Activated naive CD8-positive, alpha-beta T cell (primary cell): ENCODE measurements at regions not wholly inside any gene's neighbourhood (a gene's known extent, or its start where the extent isn't known, plus 50 kb on each side); places are given as distances from the start of the nearest gene placed in this dataset.
"Not testable (repeated sequence)": the region's sequence is repeated elsewhere in the genome, so short reads cannot be mapped to it uniquely, and the experiment has no call there.

ENCODE experiments used
- H3K27ac Mint-ChIP-seq: one replicate; pipeline ENCODE4 v1.8.0; 2021; ENCODE audit warnings: mixed read lengths
- H3K27me3 Mint-ChIP-seq: one replicate; pipeline ENCODE4 v1.8.0; 2021; ENCODE audit warnings: mixed read lengths
- H3K36me3 Mint-ChIP-seq: one replicate; pipeline ENCODE4 v1.8.0; 2021; ENCODE audit warnings: mixed read lengths
- H3K4me1 Mint-ChIP-seq: one replicate; pipeline ENCODE4 v1.8.0; 2021; ENCODE audit warnings: low read depth, mixed read lengths
- H3K4me3 Mint-ChIP-seq: one replicate; pipeline ENCODE4 v1.8.0; 2021; ENCODE audit warnings: mild to moderate bottlenecking, mixed read lengths
- H3K9me3 Mint-ChIP-seq: one replicate; pipeline ENCODE4 v1.8.0; 2021; ENCODE audit warnings: low read depth, mixed read lengths

DNA sequence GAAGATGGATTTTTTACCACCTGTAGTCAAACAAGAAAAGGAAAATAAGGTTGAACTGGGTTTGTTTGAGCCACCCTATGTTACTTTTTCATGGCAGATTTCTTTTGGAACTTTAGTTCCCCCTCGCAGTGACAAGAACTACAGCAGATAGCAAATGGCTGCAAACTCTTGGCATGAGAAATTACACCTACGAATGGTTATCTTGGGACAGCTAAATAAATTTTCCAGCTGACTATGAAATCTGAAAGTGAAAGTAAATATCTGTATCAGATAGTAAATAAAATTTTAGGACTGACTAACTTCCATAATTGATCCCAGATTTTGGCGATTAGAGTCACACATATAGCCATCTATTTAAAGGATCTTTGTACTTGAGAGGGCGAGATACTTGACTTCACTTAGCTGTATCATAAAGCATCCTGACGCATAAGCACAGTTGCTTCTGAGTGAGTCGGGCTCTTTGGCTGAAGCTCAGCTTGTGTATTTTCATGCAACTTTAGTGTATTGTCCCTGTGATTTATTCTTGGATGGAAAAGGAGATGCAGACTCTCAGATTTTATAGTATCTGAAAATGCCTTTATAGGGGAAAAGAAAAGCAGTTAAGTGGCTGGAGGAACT, 125.3 kb upstream of the B3GAT2 start:
- H3K4me1 Mint-ChIP-seq: no peaks in the 10 kb centered on the region
- peaks cover 12% of the 10 kb centered on the region for H3K9me3 Mint-ChIP-seq
- no peaks in the 10 kb centered on the region for H3K36me3 Mint-ChIP-seq
- H3K27ac Mint-ChIP-seq: no peak overlapping the region
- peaks cover 3% of the 10 kb centered on the region for H3K27me3 Mint-ChIP-seq
- no peak overlapping the region for H3K4me3 Mint-ChIP-seq

DNA sequence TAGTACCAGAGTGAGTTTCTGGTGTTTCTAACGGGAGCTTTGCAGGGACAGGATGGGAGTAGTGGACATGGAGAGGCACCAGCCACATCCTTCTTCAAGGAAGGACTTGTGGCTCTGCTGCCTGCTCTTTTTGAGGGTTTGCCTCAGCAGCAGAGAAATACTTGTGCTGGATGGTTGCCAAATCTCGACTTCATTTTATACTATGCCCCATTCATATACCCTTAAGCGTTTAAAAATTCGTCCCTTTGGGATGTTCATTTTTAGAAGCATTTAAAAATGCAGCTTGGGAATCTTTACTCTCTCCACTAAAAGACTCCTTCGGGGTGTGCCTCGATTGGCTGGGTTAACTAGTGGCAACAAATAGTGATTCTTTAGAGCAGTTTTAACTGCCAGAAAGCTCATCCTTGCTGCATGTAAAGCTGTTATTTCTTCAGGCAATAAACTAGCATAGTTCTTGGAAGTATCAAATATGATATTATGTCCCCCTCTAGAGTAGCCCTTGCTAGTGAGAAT, 126.5 kb upstream of the B3GAT2 start:
- no peak overlapping the region for H3K4me3 Mint-ChIP-seq
- H3K27me3 Mint-ChIP-seq: peaks cover 3% of the 10 kb centered on the region
- peaks cover 4% of the 10 kb centered on the region for H3K9me3 Mint-ChIP-seq

DNA sequence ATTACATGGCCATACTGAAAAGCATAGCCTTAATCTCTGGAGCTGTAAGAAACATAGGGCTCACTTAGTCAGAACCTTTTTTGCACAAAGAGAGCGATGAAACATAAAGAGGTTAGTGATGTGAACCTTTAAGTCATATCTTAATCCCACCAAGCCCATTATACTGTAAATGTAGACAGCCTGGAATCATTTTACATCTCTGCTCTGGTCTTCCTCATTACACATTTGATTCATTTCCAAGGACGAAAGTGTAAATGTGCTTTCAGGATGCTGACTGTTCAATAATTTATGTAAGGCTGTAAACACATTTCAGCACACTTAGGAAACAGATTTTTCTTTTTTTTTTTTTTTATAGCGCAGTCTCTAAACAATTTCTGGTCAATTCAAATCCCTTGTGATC, 131.3 kb upstream of the B3GAT2 start:
- H3K4me3 Mint-ChIP-seq: no peak overlapping the region
- no peaks in the 10 kb centered on the region for H3K4me1 Mint-ChIP-seq
- peaks cover 5% of the 10 kb centered on the region for H3K27me3 Mint-ChIP-seq
- H3K27ac Mint-ChIP-seq: no peak overlapping the region
- no peaks in the 10 kb centered on the region for H3K9me3 Mint-ChIP-seq
- no peaks in the 10 kb centered on the region for H3K36me3 Mint-ChIP-seq

More for the DNA sequence above, 126.5 kb upstream of the B3GAT2 start:
- Mint-ChIP-seq H3K4me1 (no peaks in the 10 kb centered on the region), H3K36me3 (no peaks in the 10 kb centered on the region), H3K27ac (no peak overlapping the region)

- Mint-ChIP-seq H3K4me1 (no peaks in the 10 kb centered on the region), H3K36me3 (no peaks in the 10 kb centered on the region), H3K27ac (no peak overlapping the region), H3K9me3 (no peaks in the 10 kb centered on the region), H3K4me3 (no peak overlapping the region), H3K27me3 (peaks cover 5% of the 10 kb centered on the region)
Observed at GRCh38 chr6:71090217-71090616, 133.4 kb upstream of the B3GAT2 start.

- H3K4me3 Mint-ChIP-seq: no peak overlapping the region
- H3K27ac Mint-ChIP-seq: no peak overlapping the region
- peaks cover 3% of the 10 kb centered on the region for H3K27me3 Mint-ChIP-seq
- H3K36me3 Mint-ChIP-seq: no peaks in the 10 kb centered on the region
- H3K9me3 Mint-ChIP-seq: no peaks in the 10 kb centered on the region
- no peaks in the 10 kb centered on the region for H3K4me1 Mint-ChIP-seq
Observed at GRCh38 chr6:71091167-71091566, 134.3 kb upstream of the B3GAT2 start.

DNA sequence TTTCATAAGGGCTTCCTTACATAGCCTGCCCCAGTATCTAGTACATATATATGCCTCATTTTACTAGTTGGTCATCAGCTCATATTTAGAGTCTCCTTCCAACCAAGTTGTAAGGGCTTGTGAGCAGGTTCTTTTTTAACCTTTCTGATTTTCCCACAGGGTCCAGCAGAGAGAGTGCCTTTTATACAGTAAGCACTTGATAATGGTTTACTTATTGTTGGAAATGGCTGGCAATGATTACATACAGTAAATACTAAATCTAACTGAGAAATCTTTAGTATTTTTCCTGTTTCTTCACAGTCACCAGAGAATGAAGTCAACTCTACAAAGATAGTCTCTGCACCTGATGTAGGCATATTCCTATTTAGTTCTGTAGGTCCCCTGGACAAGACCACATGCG, 135.1 kb upstream of the B3GAT2 start:
- no peaks in the 10 kb centered on the region for H3K9me3 Mint-ChIP-seq
- no peaks in the 10 kb centered on the region for H3K4me1 Mint-ChIP-seq
- H3K27ac Mint-ChIP-seq: no peak overlapping the region
- no peaks in the 10 kb centered on the region for H3K36me3 Mint-ChIP-seq
- H3K27me3 Mint-ChIP-seq: peaks cover 3% of the 10 kb centered on the region
- no peak overlapping the region for H3K4me3 Mint-ChIP-seq

- peaks cover 18% of the 10 kb centered on the region for H3K9me3 Mint-ChIP-seq
- not testable (repeated sequence) for H3K4me3 Mint-ChIP-seq, H3K27me3 Mint-ChIP-seq, H3K36me3 Mint-ChIP-seq, H3K4me1 Mint-ChIP-seq, H3K27ac Mint-ChIP-seq
Observed at GRCh38 chr6:71097264-71097663, 140.4 kb upstream of the B3GAT2 start.

GRCh38 chr6:71099649-71100048, 142.8 kb upstream of the B3GAT2 start:
- Mint-ChIP-seq H3K27me3 (peaks cover 6% of the 10 kb centered on the region), H3K4me1 (no peaks in the 10 kb centered on the region), H3K36me3 (no peaks in the 10 kb centered on the region)

DNA sequence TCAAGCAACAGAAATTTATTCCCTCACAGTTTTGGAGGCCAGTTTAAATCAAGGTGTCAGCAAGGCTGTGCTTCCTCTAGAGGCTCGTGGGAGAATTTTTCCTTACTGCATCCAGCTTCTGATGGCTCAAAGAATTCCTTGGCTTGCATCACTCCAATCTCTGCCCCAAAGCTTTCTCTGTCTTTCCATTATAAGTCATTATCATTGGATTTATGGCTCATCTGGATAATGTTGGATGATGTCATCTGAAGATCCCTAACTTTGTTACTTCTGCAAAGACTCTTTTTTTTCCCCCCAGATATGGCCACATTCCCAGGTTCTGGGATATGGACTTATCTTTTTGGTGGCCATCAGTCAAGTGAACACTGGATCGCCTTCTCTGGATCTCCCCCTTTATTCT, 146.3 kb upstream of the B3GAT2 start:
- Mint-ChIP-seq H3K4me3 (no peak overlapping the region), H3K36me3 (no peaks in the 10 kb centered on the region), H3K4me1 (peaks cover 1% of the 10 kb centered on the region), H3K27me3 (peaks cover 10% of the 10 kb centered on the region), H3K27ac (no peak overlapping the region), H3K9me3 (peaks cover 18% of the 10 kb centered on the region)

More at GRCh38 chr6:71099649-71100048, 142.8 kb upstream of the B3GAT2 start:
- peaks cover 18% of the 10 kb centered on the region for H3K9me3 Mint-ChIP-seq
- no peak overlapping the region for H3K4me3 Mint-ChIP-seq
- no peak overlapping the region for H3K27ac Mint-ChIP-seq

GRCh38 chr6:71103641-71104040, 146.8 kb upstream of the B3GAT2 start:
- Mint-ChIP-seq H3K27ac (no peak overlapping the region), H3K4me3 (no peak overlapping the region), H3K9me3 (peaks cover 18% of the 10 kb centered on the region), H3K36me3 (no peaks in the 10 kb centered on the region), H3K27me3 (peaks cover 10% of the 10 kb centered on the region), H3K4me1 (peaks cover 1% of the 10 kb centered on the region)

GRCh38 chr6:71106276-71106675, 149.4 kb upstream of the B3GAT2 start:
- no peaks in the 10 kb centered on the region for H3K9me3 Mint-ChIP-seq
- no peak overlapping the region for H3K27ac Mint-ChIP-seq
- H3K36me3 Mint-ChIP-seq: no peaks in the 10 kb centered on the region
- no peak overlapping the region for H3K4me3 Mint-ChIP-seq
- H3K27me3 Mint-ChIP-seq: peaks cover 10% of the 10 kb centered on the region
- peaks cover 1% of the 10 kb centered on the region for H3K4me1 Mint-ChIP-seq

DNA sequence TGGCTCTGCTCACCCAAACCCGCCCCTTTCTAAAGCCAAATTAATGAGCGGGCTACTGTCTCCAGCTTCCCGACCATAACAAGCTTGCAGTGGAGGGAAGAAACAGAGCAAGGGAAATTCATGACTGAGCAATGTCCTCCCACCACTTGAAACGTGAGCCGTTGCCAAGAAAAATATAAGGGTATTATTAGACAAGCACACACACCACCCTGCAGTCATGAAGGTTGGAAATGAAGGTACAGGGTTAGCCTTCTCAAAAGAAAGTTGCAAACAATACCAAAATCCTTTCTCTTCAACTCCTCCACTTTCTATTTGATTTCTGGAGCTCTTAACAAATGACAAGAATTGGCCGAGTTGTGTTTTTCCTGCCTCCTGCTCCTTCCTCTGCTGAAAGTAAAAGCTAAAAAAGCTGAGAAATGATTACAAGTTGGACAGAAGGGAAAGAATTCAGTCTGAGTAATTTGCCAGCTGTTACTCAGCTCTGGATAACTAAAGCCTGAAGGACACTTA, 151.1 kb upstream of the B3GAT2 start:
- H3K9me3 Mint-ChIP-seq: no peaks in the 10 kb centered on the region
- no peak overlapping the region for H3K4me3 Mint-ChIP-seq
- no peak overlapping the region for H3K27ac Mint-ChIP-seq
- no peaks in the 10 kb centered on the region for H3K36me3 Mint-ChIP-seq
- H3K27me3 Mint-ChIP-seq: peaks cover 7% of the 10 kb centered on the region
- H3K4me1 Mint-ChIP-seq: peaks cover 1% of the 10 kb centered on the region

DNA sequence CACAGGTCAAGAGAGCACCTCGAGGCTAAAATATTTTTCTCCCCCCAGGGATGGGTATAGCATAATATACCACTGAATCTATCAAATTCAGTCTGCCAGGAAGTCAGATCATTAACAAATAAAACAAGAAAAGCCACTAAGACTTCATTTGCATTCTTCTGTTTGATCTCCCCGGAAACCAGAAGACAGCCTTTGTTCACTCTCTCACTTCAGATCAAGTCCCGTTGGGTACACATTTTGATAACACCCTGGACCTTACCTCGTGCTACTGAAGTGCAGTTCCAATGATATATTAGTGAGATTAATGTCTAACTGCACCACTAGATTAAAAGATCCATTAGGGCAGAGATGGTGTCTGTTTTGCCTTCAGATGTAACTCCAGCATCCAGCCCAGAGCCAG, 157.7 kb upstream of the B3GAT2 start:
- H3K4me1 Mint-ChIP-seq: no peaks in the 10 kb centered on the region
- H3K27ac Mint-ChIP-seq: no peak overlapping the region
- peaks cover 8% of the 10 kb centered on the region for H3K9me3 Mint-ChIP-seq
- no peak overlapping the region for H3K4me3 Mint-ChIP-seq
- no peaks in the 10 kb centered on the region for H3K36me3 Mint-ChIP-seq
- peaks cover 4% of the 10 kb centered on the region for H3K27me3 Mint-ChIP-seq

DNA sequence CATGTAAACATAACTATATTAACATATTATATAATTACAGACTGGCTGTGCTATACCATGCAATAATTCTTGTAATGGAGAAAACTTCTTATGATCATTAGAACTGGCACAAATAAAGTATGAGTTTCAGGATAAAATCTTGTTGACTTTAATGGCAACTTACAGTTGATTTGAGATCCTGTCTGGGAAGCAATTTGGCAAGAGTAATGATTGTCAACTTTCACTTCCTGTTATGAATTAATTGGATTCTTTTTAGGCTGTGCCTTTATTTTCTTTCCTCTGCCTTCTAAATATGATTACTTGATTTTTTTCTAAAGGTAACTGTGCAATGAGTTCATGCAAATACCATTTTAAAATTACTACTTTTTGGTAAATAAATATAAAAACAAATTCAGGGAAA, 158.1 kb upstream of the B3GAT2 start:
- Mint-ChIP-seq H3K4me3 (no peak overlapping the region), H3K4me1 (no peaks in the 10 kb centered on the region), H3K9me3 (peaks cover 12% of the 10 kb centered on the region), H3K27ac (no peak overlapping the region), H3K27me3 (peaks cover 4% of the 10 kb centered on the region), H3K36me3 (no peaks in the 10 kb centered on the region)

- Mint-ChIP-seq H3K36me3 (no peaks in the 10 kb centered on the region), H3K9me3 (peaks cover 16% of the 10 kb centered on the region), H3K4me3 (no peak overlapping the region), H3K27ac (no peak overlapping the region), H3K27me3 (peaks cover 2% of the 10 kb centered on the region), H3K4me1 (no peaks in the 10 kb centered on the region)
Observed at GRCh38 chr6:71119560-71119959, 162.7 kb upstream of the B3GAT2 start.

DNA sequence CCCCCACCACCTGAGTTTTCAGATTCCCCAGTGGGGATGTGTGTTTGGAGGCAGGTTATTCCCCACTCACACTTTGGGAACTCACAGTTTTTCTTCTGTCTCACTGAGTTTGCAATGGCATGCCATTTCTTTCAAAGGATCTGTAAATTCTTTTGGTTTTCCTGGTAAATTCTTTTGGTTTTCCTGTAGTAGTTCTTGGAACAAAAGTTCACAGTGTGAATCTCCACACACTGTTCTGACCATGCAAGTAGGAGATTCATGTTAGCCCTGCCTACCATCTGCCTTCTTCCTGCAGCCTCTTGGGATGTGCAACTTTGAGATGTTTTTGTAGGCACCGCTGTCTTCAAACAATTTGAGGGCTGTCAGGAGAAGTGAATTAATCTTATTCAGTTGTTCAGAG, 165.6 kb upstream of the OGFRL1 start:
- no peak overlapping the region for H3K27ac Mint-ChIP-seq
- H3K27me3 Mint-ChIP-seq: no peaks in the 10 kb centered on the region
- H3K36me3 Mint-ChIP-seq: no peaks in the 10 kb centered on the region

More for the DNA sequence above, 165.6 kb upstream of the OGFRL1 start:
- H3K9me3 Mint-ChIP-seq: peaks cover 16% of the 10 kb centered on the region
- H3K4me3 Mint-ChIP-seq: no peak overlapping the region
- no peaks in the 10 kb centered on the region for H3K4me1 Mint-ChIP-seq
